ENCODE measurements at regions not wholly inside any gene's neighbourhood (a gene's known extent, or its start where the extent isn't known, plus 50 kb on each side); places are given as distances from the start of the nearest gene placed in this dataset.

GRCh38 chr4:107299646-107300045 lies 263.5 kb upstream of the DKK2 start:
- H3K4me3 ChIP-seq: no peak overlapping the region
- CTCF ChIA-PET: no interaction called here
- no peaks in the 10 kb centered on the region for H3K4me1 ChIP-seq (replicated peaks; ENCODE audit: insufficient read depth)
- intact Hi-C loops (cut with micrococcal nuclease; ENCODE audit: unreplicated experiment): no loop called here
- H3K79me2 ChIP-seq (ENCODE audit: low read depth): no peaks in the 10 kb centered on the region
- H2AFZ ChIP-seq: no peak overlapping the region
- H4K20me1 ChIP-seq (ENCODE audit: insufficient read depth): no peaks in the 10 kb centered on the region
- H3K9me2 ChIP-seq (ENCODE audit: insufficient read depth): no peaks in the 10 kb centered on the region
- H3K27ac ChIP-seq: no peak overlapping the region
- BruUV-seq (replicated peaks): no TSS peak
- H3K36me3 ChIP-seq (ENCODE audit: low read depth): no peaks in the 10 kb centered on the region
- no peak overlapping the region for H3K4me2 ChIP-seq
- TF ChIP-seq, protein P1, sequence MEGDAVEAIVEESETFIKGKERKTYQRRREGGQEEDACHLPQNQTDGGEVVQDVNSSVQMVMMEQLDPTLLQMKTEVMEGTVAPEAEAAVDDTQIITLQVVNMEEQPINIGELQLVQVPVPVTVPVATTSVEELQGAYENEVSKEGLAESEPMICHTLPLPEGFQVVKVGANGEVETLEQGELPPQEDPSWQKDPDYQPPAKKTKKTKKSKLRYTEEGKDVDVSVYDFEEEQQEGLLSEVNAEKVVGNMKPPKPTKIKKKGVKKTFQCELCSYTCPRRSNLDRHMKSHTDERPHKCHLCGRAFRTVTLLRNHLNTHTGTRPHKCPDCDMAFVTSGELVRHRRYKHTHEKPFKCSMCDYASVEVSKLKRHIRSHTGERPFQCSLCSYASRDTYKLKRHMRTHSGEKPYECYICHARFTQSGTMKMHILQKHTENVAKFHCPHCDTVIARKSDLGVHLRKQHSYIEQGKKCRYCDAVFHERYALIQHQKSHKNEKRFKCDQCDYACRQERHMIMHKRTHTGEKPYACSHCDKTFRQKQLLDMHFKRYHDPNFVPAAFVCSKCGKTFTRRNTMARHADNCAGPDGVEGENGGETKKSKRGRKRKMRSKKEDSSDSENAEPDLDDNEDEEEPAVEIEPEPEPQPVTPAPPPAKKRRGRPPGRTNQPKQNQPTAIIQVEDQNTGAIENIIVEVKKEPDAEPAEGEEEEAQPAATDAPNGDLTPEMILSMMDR (conservative IDR thresholded peaks at IDR 0.05): no peak
- TF ChIP-seq EZH2 (IDR thresholded peaks at IDR 0.05; ENCODE audit: low read depth): no peak
- H3F3A ChIP-seq (ENCODE audit: insufficient read depth, low read depth): no peaks in the 10 kb centered on the region
- no peaks in the 10 kb centered on the region for H3K9me3 ChIP-seq (ENCODE audit: insufficient read depth, low read depth)
- POLR2A ChIA-PET (ENCODE audit: unreplicated experiment): no interaction called here
- H3K27me3 ChIP-seq (ENCODE audit: insufficient read depth, low read depth): no peaks in the 10 kb centered on the region
- DNase-seq: no peak

DNA sequence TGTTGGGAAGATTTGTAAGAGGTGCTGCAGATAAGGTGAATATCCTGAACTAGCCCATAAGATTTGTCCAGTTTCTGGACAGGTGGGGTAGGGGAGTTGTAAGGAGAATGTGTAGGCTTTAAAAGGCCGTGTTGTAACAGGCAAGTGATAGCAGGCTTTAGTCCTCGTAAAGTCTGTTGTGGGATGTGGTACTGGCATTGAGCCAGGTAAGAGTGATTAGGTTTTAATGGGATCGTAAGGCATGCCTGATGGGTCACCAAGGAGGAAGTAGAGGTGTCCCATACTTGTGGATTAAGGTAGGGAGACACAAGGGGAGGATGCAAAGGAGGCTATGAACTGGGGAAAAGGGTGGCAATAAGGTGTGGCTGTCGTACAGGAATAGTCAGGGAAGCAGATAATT lies 256.9 kb upstream of the DKK2 start:
- no peaks in the 10 kb centered on the region for H3K9me2 ChIP-seq (ENCODE audit: insufficient read depth)
- H3K79me2 ChIP-seq (ENCODE audit: low read depth): no peaks in the 10 kb centered on the region
- no peaks in the 10 kb centered on the region for H3K4me1 ChIP-seq (replicated peaks; ENCODE audit: insufficient read depth)
- H4K20me1 ChIP-seq (ENCODE audit: insufficient read depth): no peaks in the 10 kb centered on the region
- no peaks in the 10 kb centered on the region for H3K36me3 ChIP-seq (ENCODE audit: low read depth)
- TF ChIP-seq, protein P1 (conservative IDR thresholded peaks at IDR 0.05): no peak
- TF ChIP-seq EZH2 (IDR thresholded peaks at IDR 0.05; ENCODE audit: low read depth): no peak
- POLR2A ChIA-PET (ENCODE audit: unreplicated experiment): no interaction called here
- no peak overlapping the region for H3K4me3 ChIP-seq
- CTCF ChIA-PET: no interaction called here
- intact Hi-C loops (cut with micrococcal nuclease; ENCODE audit: unreplicated experiment): no loop called here
- H3F3A ChIP-seq (ENCODE audit: insufficient read depth, low read depth): no peaks in the 10 kb centered on the region
- DNase-seq: no peak
- H3K4me2 ChIP-seq: no peak overlapping the region
- no TSS peak for BruUV-seq (replicated peaks)
- no peaks in the 10 kb centered on the region for H3K27me3 ChIP-seq (ENCODE audit: insufficient read depth, low read depth)
- H3K27ac ChIP-seq: no peak overlapping the region
- no peak overlapping the region for H2AFZ ChIP-seq
- H3K9me3 ChIP-seq (ENCODE audit: insufficient read depth, low read depth): no peaks in the 10 kb centered on the region

DNA sequence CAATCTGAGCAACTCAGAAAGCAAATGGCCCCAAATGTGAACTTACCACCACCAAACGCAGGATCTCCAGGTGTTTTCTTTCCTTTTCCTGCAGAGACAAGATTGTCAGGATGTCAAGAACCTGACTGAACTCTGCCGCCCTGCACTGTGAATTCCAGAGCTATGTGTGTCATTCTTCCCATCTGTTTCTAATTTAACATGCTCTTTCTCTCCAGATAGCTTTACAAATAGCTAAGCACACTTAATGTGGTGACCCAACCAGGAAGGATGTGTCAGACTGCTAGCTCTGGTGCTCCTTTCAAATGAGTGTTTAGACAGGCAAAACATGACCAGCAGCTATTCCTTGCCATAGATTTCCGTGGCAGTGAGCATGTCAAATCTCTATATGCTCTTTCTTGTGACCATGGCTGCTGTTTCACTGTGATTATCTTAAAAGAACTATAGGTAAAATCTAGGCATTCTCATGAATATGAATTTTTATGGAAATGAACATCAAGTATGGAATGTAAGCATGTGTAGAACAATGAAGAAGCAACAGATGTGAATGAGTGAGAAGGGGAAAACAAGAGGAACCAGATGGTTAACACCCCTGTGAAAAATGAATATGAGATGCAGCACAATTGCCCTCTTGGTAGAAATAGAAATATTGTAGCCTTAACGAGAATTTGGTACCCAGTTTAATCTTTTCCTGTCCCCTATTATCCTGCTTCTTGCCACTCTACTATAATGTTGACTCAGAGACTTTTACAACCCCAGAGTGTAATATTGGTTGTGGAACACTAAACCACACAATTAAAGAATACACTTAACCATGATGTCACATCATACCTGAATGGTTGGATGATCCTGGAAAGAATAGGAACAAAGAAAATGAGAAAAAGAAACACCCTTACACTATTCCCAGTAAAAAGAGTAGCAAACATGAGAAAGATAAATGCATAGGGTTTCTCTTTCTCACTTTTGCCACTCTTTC lies 247.8 kb upstream of the DKK2 start:
- intact Hi-C loops (cut with micrococcal nuclease; ENCODE audit: unreplicated experiment): no loop called here
- H3K27ac ChIP-seq: no peak overlapping the region
- H3K27me3 ChIP-seq (ENCODE audit: insufficient read depth, low read depth): no peaks in the 10 kb centered on the region
- no peaks in the 10 kb centered on the region for H3F3A ChIP-seq (ENCODE audit: insufficient read depth, low read depth)
- no peak overlapping the region for H3K4me3 ChIP-seq
- DNase-seq: peak in 1 of 2 experiments; percentile 38
- no TSS peak for BruUV-seq (replicated peaks)
- CTCF ChIA-PET: interaction anchor here (0.6 kb wide), 1 partner anchor 21 kb away, joined by 3 read pairs; no protein-coding TSS in a partner anchor
- POLR2A ChIA-PET (ENCODE audit: unreplicated experiment): no interaction called here
- H3K79me2 ChIP-seq (ENCODE audit: low read depth): no peaks in the 10 kb centered on the region
- no peaks in the 10 kb centered on the region for H4K20me1 ChIP-seq (ENCODE audit: insufficient read depth)
- no peaks in the 10 kb centered on the region; the same call in 1 of the 2 replicates for H3K4me1 ChIP-seq (replicated peaks; ENCODE audit: insufficient read depth)
- no peaks in the 10 kb centered on the region for H3K9me3 ChIP-seq (ENCODE audit: insufficient read depth, low read depth)
- TF ChIP-seq EZH2 (IDR thresholded peaks at IDR 0.05; ENCODE audit: low read depth): no peak
- TF ChIP-seq, protein P1 (conservative IDR thresholded peaks at IDR 0.05): no peak
- H2AFZ ChIP-seq: no peak overlapping the region
- no peak overlapping the region for H3K4me2 ChIP-seq
- no peaks in the 10 kb centered on the region for H3K9me2 ChIP-seq (ENCODE audit: insufficient read depth)
- H3K36me3 ChIP-seq (ENCODE audit: low read depth): no peaks in the 10 kb centered on the region
